ENCODE measurements at regions not wholly inside any gene's neighbourhood (a gene's known extent, or its start where the extent isn't known, plus 50 kb on each side); places are given as distances from the start of the nearest gene placed in this dataset.
"Not testable (repeated sequence)": the region's sequence is repeated elsewhere in the genome, so short reads cannot be mapped to it uniquely, and the experiment has no call there.

- DNase-seq (ENCODE audit: low read depth); FAIRE-seq: not testable (repeated sequence)
Observed at GRCh38 chr9:67708109-67708508, 150.6 kb upstream of the ANKRD20A1 start.

GRCh38 chr9:67711429-67711828, 147.3 kb upstream of the ANKRD20A1 start:
- not testable (repeated sequence) for H3K36me3 ChIP-seq (ENCODE audit: control insufficient read depth, insufficient read depth, low read length); FAIRE-seq

More at GRCh38 chr9:67708109-67708508, 150.6 kb upstream of the ANKRD20A1 start:
- H3K27me3 ChIP-seq (ENCODE audit: control insufficient read depth, insufficient read depth, low read length); H3K36me3 ChIP-seq (ENCODE audit: control insufficient read depth, insufficient read depth, low read length); H3K4me3 ChIP-seq (ENCODE audit: low read depth, low read length): not testable (repeated sequence)

GRCh38 chr9:67711931-67712330, 146.8 kb upstream of the ANKRD20A1 start:
- not testable (repeated sequence) for FAIRE-seq; DNase-seq (ENCODE audit: low read depth); H3K4me3 ChIP-seq (ENCODE audit: low read depth, low read length); H3K36me3 ChIP-seq (ENCODE audit: control insufficient read depth, insufficient read depth, low read length); H3K27me3 ChIP-seq (ENCODE audit: control insufficient read depth, insufficient read depth, low read length)

More at GRCh38 chr9:67711429-67711828, 147.3 kb upstream of the ANKRD20A1 start:
- not testable (repeated sequence) for H3K4me3 ChIP-seq (ENCODE audit: low read depth, low read length); H3K27me3 ChIP-seq (ENCODE audit: control insufficient read depth, insufficient read depth, low read length); DNase-seq (ENCODE audit: low read depth)

DNA sequence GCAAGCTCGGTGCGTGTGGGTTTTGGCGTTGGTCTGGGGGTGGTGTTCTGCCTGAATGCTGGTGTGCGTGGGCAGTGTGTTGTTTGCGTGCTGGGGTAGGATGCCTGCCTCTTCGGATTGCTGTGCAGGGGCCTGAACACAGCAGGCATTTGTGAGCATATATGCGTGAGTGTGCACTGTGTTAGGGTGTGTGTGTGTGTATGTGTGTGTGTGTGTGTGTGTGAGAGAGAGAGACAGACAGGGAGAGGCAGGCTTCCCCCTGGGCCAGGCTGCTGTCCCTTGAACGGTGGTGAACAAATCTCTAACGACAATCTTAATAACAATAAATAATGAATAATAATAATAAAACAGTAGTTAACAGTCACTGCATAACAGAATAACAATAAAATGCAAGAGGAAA, 145.8 kb upstream of the ANKRD20A1 start:
- not testable (repeated sequence) for FAIRE-seq; DNase-seq (ENCODE audit: low read depth); H3K36me3 ChIP-seq (ENCODE audit: control insufficient read depth, insufficient read depth, low read length); H3K27me3 ChIP-seq (ENCODE audit: control insufficient read depth, insufficient read depth, low read length); H3K4me3 ChIP-seq (ENCODE audit: low read depth, low read length)

- DNase-seq (ENCODE audit: low read depth); H3K36me3 ChIP-seq (ENCODE audit: control insufficient read depth, insufficient read depth, low read length); FAIRE-seq: not testable (repeated sequence)
Observed at GRCh38 chr9:67717830-67718388, 140.8 kb upstream of the ANKRD20A1 start.

DNA sequence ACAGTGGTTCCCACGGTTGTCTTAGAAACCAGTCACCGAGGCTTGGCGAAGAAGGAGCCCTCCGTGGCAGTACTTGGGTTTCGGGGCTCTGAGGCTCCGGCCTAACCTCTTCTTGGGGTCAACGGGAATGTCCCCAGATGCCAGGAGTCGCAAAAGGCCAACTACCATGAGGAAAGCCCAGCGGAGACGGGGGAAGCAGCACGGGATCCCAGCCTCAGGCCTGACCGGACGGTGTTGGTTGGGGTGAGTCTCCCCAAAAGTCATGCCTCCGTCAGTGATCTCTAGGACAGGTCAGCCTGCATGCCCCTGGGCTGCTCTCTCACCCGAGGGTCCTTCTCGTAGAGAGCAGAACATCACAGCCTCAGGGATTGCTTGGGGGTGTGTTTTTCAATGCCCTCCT, 138.2 kb upstream of the ANKRD20A1 start:
- H3K4me3 ChIP-seq (ENCODE audit: low read depth, low read length); H3K27me3 ChIP-seq (ENCODE audit: control insufficient read depth, insufficient read depth, low read length); FAIRE-seq; H3K36me3 ChIP-seq (ENCODE audit: control insufficient read depth, insufficient read depth, low read length); DNase-seq (ENCODE audit: low read depth): not testable (repeated sequence)

More at GRCh38 chr9:67717830-67718388, 140.8 kb upstream of the ANKRD20A1 start:
- H3K4me3 ChIP-seq (ENCODE audit: low read depth, low read length); H3K27me3 ChIP-seq (ENCODE audit: control insufficient read depth, insufficient read depth, low read length): not testable (repeated sequence)

GRCh38 chr9:67722460-67723090, 136.2 kb upstream of the ANKRD20A1 start:
- not testable (repeated sequence) for FAIRE-seq; DNase-seq (ENCODE audit: low read depth); H3K36me3 ChIP-seq (ENCODE audit: control insufficient read depth, insufficient read depth, low read length); H3K4me3 ChIP-seq (ENCODE audit: low read depth, low read length); H3K27me3 ChIP-seq (ENCODE audit: control insufficient read depth, insufficient read depth, low read length)

- FAIRE-seq; H3K36me3 ChIP-seq (ENCODE audit: control insufficient read depth, insufficient read depth, low read length); DNase-seq (ENCODE audit: low read depth); H3K27me3 ChIP-seq (ENCODE audit: control insufficient read depth, insufficient read depth, low read length): not testable (repeated sequence)
- peak overlapping the region; percentile 36 for H3K4me3 ChIP-seq (ENCODE audit: low read depth, low read length)
Observed at GRCh38 chr9:67723185-67723584, 135.5 kb upstream of the ANKRD20A1 start.

GRCh38 chr9:67724885-67725284, 133.8 kb upstream of the ANKRD20A1 start:
- H3K27me3 ChIP-seq (ENCODE audit: control insufficient read depth, insufficient read depth, low read length); H3K36me3 ChIP-seq (ENCODE audit: control insufficient read depth, insufficient read depth, low read length); FAIRE-seq; DNase-seq (ENCODE audit: low read depth): not testable (repeated sequence)
- peak overlapping the region; percentile 9 for H3K4me3 ChIP-seq (ENCODE audit: low read depth, low read length)

- peak overlapping the region; percentile 29 for H3K4me3 ChIP-seq (ENCODE audit: low read depth, low read length)
- not testable (repeated sequence) for FAIRE-seq; H3K36me3 ChIP-seq (ENCODE audit: control insufficient read depth, insufficient read depth, low read length); DNase-seq (ENCODE audit: low read depth); H3K27me3 ChIP-seq (ENCODE audit: control insufficient read depth, insufficient read depth, low read length)
Observed at GRCh38 chr9:67726213-67726988, 132.3 kb upstream of the ANKRD20A1 start.

- FAIRE-seq; H3K27me3 ChIP-seq (ENCODE audit: control insufficient read depth, insufficient read depth, low read length): not testable (repeated sequence)
Observed at GRCh38 chr9:67763133-67763532, 95.6 kb upstream of the ANKRD20A1 start.

GRCh38 chr9:67771807-67772206, 86.9 kb upstream of the ANKRD20A1 start:
- not testable (repeated sequence) for DNase-seq (ENCODE audit: low read depth); H3K36me3 ChIP-seq (ENCODE audit: control insufficient read depth, insufficient read depth, low read length); H3K4me3 ChIP-seq (ENCODE audit: low read depth, low read length); H3K27me3 ChIP-seq (ENCODE audit: control insufficient read depth, insufficient read depth, low read length); FAIRE-seq

More at GRCh38 chr9:67763133-67763532, 95.6 kb upstream of the ANKRD20A1 start:
- not testable (repeated sequence) for H3K36me3 ChIP-seq (ENCODE audit: control insufficient read depth, insufficient read depth, low read length); DNase-seq (ENCODE audit: low read depth); H3K4me3 ChIP-seq (ENCODE audit: low read depth, low read length)

- not testable (repeated sequence) for H3K27me3 ChIP-seq (ENCODE audit: control insufficient read depth, insufficient read depth, low read length); H3K36me3 ChIP-seq (ENCODE audit: control insufficient read depth, insufficient read depth, low read length); DNase-seq (ENCODE audit: low read depth); H3K4me3 ChIP-seq (ENCODE audit: low read depth, low read length); FAIRE-seq
Observed at GRCh38 chr9:67800170-67800569, 58.6 kb upstream of the ANKRD20A1 start.

Data from bronchial epithelial cell (primary cell).